Upper lobe of left lung (tissue), 6 donors: ENCODE measurements at regions not wholly inside any gene's neighbourhood (a gene's known extent, or its start where the extent isn't known, plus 50 kb on each side); places are given as distances from the start of the nearest gene placed in this dataset.

ENCODE experiments used
- ATAC-seq, 2 donors: fragments of 200-7000 bp; cut with Tn5 transposase; one replicate each; pipeline ENCODE4 v1.9.1; 2022; ENCODE audit warnings: mild to moderate bottlenecking in 2 of 2, moderate library complexity in 2 of 2; ENCODE audit not compliant: low FRiP score in 2 of 2
- DNase-seq, 2 donors: peaks; one replicate each; pipeline ENCODE4 v3.0.0-alpha.2; 2019 to 2020
- H3K27ac ChIP-seq, 4 donors: fragments of 200-600 bp; sonication (generic); one replicate each; pipeline ENCODE4 v1.5.1; 2016 to 2019
- H3K27me3 ChIP-seq, 4 donors: fragments of 200-600 bp; sonication (generic); one replicate each; pipeline ENCODE4 v1.5.1; 2017 to 2019
- H3K36me3 ChIP-seq, 4 donors: fragments of 200-600 bp; sonication (generic); one replicate each; pipeline ENCODE4 v1.5.1; 2016 to 2019
- H3K4me1 ChIP-seq, 4 donors: fragments of 200-600 bp; sonication (generic); one replicate each; pipeline ENCODE4 v1.5.1; 2018 to 2019
- H3K4me3 ChIP-seq, 4 donors: fragments of 200-600 bp; sonication (generic); one replicate each; pipeline ENCODE4 v1.5.1; 2017 to 2019; ENCODE audit warnings: mild to moderate bottlenecking in 2 of 4, moderate library complexity in 1 of 4
- H3K9me3 ChIP-seq, 4 donors: fragments of 200-600 bp; sonication (generic); one replicate each; pipeline ENCODE4 v1.5.1; 2018 to 2019
- EP300 ChIP-seq, 4 donors: sonication (generic); formaldehyde crosslinking; IDR thresholded peaks; one replicate each; pipeline ENCODE4 v1.5.1; 2017; ENCODE audit warnings: antibody characterized with exemption in 4 of 4, control low read depth in 2 of 4
- POLR2A ChIP-seq, 4 donors: fragments of 450-650 bp; IDR thresholded peaks; one replicate each; pipeline ENCODE4 v1.5.1; 2016 to 2017; ENCODE audit warnings: antibody characterized with exemption in 4 of 4, mild to moderate bottlenecking in 2 of 4
- POLR2AphosphoS5 ChIP-seq, 2 donors: sonication (generic); formaldehyde crosslinking; IDR thresholded peaks; one replicate each; pipeline ENCODE4 v1.5.1; 2017; ENCODE audit warnings: antibody characterized with exemption in 2 of 2
- WGBS, 2 donors: methylation state at CpG; one replicate each; pipeline ENCODE4 v1.1.5; 2017 to 2018; 5-methylcytosine and 5-hydroxymethylcytosine counted together
- TF ChIP-seq, protein P1 (sequence below), 6 experiments: fragments of 450-650 bp in 4 of 6; fragments of 200-600 bp in 2 of 6; sonication (generic) in 2 of 6; IDR thresholded peaks; one replicate each; pipeline ENCODE4 v1.5.1; 2016 to 2019; ENCODE audit warnings: antibody characterized with exemption in 6 of 6
- donor health status: DM: no; HTN: no; CAD: no; lungs with moderate emphysema.
- donor health status: DM: no; HTN: yes; CAD: no; lungs with severe emphysema.

DNA sequence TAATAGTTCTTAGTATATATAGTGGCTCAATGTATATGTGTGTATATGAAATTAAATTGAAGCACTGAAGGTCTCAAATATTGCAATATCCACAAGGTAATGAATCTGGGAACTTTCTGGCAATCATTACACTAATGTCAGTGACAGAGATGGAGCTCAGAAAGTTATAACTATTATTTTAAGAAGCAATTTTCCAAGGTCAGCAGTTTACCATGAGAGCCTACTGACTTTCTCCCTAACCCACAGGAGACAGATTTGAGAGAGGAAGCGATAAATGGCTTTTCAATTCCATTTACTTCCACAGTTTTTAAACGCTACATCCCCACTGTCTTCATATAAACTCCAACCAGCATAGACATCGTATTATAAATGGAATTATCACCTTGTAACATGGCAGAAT is 92.9 kb downstream of the PCTP start:
- no peak overlapping the region for H3K27ac ChIP-seq
- ATAC-seq (no peak), DNase-seq (no peak)
- H3K9me3 ChIP-seq: no peaks in the 10 kb centered on the region
- TF ChIP-seq POLR2A (IDR thresholded peaks at IDR 0.05) (no peak), POLR2AphosphoS5 (IDR thresholded peaks at IDR 0.05) (no peak), EP300 (IDR thresholded peaks at IDR 0.05) (no peak)
- TF ChIP-seq, protein P1, sequence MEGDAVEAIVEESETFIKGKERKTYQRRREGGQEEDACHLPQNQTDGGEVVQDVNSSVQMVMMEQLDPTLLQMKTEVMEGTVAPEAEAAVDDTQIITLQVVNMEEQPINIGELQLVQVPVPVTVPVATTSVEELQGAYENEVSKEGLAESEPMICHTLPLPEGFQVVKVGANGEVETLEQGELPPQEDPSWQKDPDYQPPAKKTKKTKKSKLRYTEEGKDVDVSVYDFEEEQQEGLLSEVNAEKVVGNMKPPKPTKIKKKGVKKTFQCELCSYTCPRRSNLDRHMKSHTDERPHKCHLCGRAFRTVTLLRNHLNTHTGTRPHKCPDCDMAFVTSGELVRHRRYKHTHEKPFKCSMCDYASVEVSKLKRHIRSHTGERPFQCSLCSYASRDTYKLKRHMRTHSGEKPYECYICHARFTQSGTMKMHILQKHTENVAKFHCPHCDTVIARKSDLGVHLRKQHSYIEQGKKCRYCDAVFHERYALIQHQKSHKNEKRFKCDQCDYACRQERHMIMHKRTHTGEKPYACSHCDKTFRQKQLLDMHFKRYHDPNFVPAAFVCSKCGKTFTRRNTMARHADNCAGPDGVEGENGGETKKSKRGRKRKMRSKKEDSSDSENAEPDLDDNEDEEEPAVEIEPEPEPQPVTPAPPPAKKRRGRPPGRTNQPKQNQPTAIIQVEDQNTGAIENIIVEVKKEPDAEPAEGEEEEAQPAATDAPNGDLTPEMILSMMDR (IDR thresholded peaks at IDR 0.05): no peak
- H3K4me3 ChIP-seq: no peak overlapping the region
- H3K4me1 ChIP-seq: peaks cover 5 to 7% (median 6%) of the 10 kb centered on the region in 4 donors
- WGBS, 2 donors: 94 to 96% methylated on average over 3 of the region's 3 CpGs
- no peaks in the 10 kb centered on the region for H3K27me3 ChIP-seq
- no peaks in the 10 kb centered on the region for H3K36me3 ChIP-seq

DNA sequence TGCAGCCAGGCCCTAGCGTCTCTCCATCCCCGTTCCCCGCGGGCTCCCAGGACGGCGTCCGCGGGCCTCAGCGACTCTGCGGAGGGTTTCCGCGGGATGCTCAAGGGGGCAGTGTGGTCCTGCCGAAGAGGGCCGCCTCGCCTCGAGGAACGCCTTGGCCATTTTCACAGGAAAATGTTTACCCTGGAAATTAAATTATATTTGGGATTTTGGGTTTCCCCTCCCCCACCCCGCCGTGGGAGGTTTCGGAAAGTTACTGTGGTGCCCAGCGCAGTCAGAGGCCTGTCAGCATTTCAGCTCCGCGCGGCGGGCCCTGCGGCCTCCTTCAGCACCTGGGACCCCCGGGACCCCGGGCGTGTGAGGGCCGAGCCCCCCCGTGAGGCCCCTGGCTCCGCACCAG is 94.5 kb downstream of the PCTP start:
- Histone ChIP-seq H3K27ac (no peak overlapping the region), H3K9me3 (no peaks in the 10 kb centered on the region), H3K4me3 (peak overlapping the region in 1 of 4 donors; percentile 17), H3K36me3 (no peaks in the 10 kb centered on the region), H3K27me3 (no peaks in the 10 kb centered on the region), H3K4me1 (peaks cover 5 to 7% (median 6%) of the 10 kb centered on the region in 4 donors)
- 19% methylated on average over 32 of the region's 32 CpGs; no CpG with 5 or more reads in 1 of the 2 donors for WGBS, 2 donors
- TF ChIP-seq, protein P1 (IDR thresholded peaks at IDR 0.05): peak in 5 of 6 experiments; percentile 39 to 53 (median 47)
- no peak for TF ChIP-seq POLR2AphosphoS5 (IDR thresholded peaks at IDR 0.05)
- ATAC-seq (peak in 1 of 2 donors; percentile 93), DNase-seq (peak; percentile 26 to 88)

DNA sequence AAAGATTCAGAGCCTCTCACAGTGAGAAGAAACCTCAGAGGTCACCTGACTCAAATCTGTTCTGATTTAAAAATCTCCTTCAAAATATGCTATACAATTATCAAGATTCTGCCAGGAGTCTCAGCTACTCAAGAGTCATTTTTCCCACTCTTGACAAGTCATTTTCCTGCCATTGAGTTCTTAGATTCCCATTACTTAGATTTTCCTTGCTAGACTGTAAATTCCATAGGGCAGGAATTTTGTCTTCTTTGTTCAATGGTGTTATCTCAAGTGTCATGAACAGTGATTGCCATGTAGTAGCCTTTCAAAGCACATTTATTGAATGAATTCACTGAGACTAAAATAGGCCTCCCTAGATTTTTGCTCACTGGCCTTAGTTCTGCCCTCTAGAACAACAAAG is 95.9 kb downstream of the PCTP start:
- Histone ChIP-seq H3K4me3 (no peak overlapping the region), H3K4me1 (peaks cover 5 to 7% (median 6%) of the 10 kb centered on the region in 4 donors), H3K27me3 (no peaks in the 10 kb centered on the region), H3K27ac (no peak overlapping the region), H3K9me3 (no peaks in the 10 kb centered on the region), H3K36me3 (no peaks in the 10 kb centered on the region)
- ATAC-seq: no peak
- TF ChIP-seq, protein P1 (IDR thresholded peaks at IDR 0.05): no peak
- TF ChIP-seq POLR2A (IDR thresholded peaks at IDR 0.05) (no peak), POLR2AphosphoS5 (IDR thresholded peaks at IDR 0.05) (no peak), EP300 (IDR thresholded peaks at IDR 0.05) (no peak)
- DNase-seq: no peak

DNA sequence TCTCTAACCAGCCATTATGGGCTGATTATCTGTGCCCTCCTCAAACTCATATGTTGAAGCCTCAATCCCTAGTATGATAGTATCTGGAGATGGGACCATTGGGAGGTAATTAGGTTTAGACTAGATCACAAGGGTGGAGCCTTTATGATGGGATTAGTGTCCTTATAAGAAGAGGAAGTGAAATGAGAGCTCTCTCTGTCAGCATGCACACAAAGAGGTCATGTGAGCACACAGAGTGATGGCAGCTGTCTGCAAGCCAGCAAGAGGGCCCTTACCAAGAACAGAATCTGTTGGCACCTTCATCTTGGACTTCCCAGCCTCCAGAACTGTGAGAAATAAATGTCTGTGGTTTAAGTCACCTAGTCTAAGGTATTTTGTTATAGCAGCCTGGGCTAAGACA is 101.9 kb downstream of the PCTP start:
- ATAC-seq (no peak), DNase-seq (no peak)
- Histone ChIP-seq H3K9me3 (no peaks in the 10 kb centered on the region), H3K27ac (no peak overlapping the region), H3K27me3 (no peaks in the 10 kb centered on the region), H3K4me1 (no peaks in the 10 kb centered on the region), H3K36me3 (no peaks in the 10 kb centered on the region), H3K4me3 (no peak overlapping the region)
- TF ChIP-seq EP300 (IDR thresholded peaks at IDR 0.05) (no peak), POLR2A (IDR thresholded peaks at IDR 0.05) (no peak), POLR2AphosphoS5 (IDR thresholded peaks at IDR 0.05) (no peak)
- TF ChIP-seq, protein P1 (IDR thresholded peaks at IDR 0.05): no peak

DNA sequence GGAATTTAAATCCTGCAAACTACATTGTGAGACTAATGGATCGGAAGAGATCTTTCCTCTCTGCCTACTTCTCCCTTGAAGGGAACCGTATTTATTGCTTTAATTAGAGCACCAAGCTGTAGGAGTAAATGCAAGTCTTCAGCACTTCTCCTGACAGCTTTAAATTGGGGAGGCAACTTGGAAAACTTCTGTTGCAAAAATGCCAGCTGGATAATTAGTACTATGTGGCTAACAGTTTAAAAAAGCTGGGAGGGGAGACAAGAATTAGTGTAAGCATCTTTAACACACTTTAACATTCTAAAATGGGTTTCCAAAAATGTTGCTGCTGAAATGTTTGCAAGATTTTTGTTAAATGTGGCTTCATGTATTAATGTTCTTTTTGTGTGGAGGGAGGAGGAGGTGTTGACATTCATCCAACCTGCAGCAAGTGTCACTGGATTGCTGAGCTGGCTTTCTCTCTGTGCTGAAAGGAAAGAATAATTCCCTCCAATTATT is 108.5 kb downstream of the PCTP start:
- H3K9me3 ChIP-seq: no peaks in the 10 kb centered on the region
- ATAC-seq (no peak), DNase-seq (no peak)
- TF ChIP-seq EP300 (IDR thresholded peaks at IDR 0.05) (no peak), POLR2AphosphoS5 (IDR thresholded peaks at IDR 0.05) (no peak), POLR2A (IDR thresholded peaks at IDR 0.05) (no peak)
- TF ChIP-seq, protein P1 (IDR thresholded peaks at IDR 0.05): no peak
- H3K27me3 ChIP-seq: no peaks in the 10 kb centered on the region
- no peaks in the 10 kb centered on the region for H3K4me1 ChIP-seq
- 93 to 95% methylated on average over 2 of the region's 2 CpGs for WGBS, 2 donors
- H3K27ac ChIP-seq: no peak overlapping the region
- no peaks in the 10 kb centered on the region for H3K36me3 ChIP-seq
- no peak overlapping the region for H3K4me3 ChIP-seq
